Right lobe of liver (tissue), 6 donors: ENCODE measurements at regions not wholly inside any gene's neighbourhood (a gene's known extent, or its start where the extent isn't known, plus 50 kb on each side); places are given as distances from the start of the nearest gene placed in this dataset.

ENCODE experiments used
- ATAC-seq, 4 donors: fragments of 200-7000 bp; cut with Tn5 transposase; one replicate each; pipeline ENCODE4 v1.9.1; 2020; ENCODE audit warnings: mild to moderate bottlenecking in 4 of 4, moderate library complexity in 4 of 4
- DNase-seq, 3 donors: peaks; one replicate each; pipeline ENCODE4 v3.0.0-alpha.2; 2020
- H3K27ac ChIP-seq, 3 donors: fragments of 200-600 bp; one replicate each; pipeline ENCODE4 v1.8.0; 2022
- H3K27me3 ChIP-seq, 2 donors: fragments of 200-600 bp; one replicate each; pipeline ENCODE4 v1.8.0; 2022
- H3K36me3 ChIP-seq, 4 donors: fragments of 200-600 bp; sonication (generic) in 1 of 4; one replicate each; pipeline versions ENCODE4 v1.5.1 to v1.8.0; 2017 to 2022; ENCODE audit warnings: control low read depth in 1 of 4
- H3K4me1 ChIP-seq, 4 donors: fragments of 200-600 bp; sonication (generic) in 1 of 4; one replicate each; pipeline versions ENCODE4 v1.5.1 to v1.8.0; 2017 to 2022; ENCODE audit warnings: control low read depth in 1 of 4
- H3K4me3 ChIP-seq, 3 donors: fragments of 200-600 bp; one replicate each; pipeline ENCODE4 v1.8.0; 2022
- H3K9me3 ChIP-seq, 4 donors: fragments of 200-600 bp; sonication (generic) in 1 of 4; one replicate each; pipeline versions ENCODE4 v1.5.1 to v1.8.0; 2017 to 2022; ENCODE audit warnings: control low read depth in 1 of 4
- POLR2A ChIP-seq: fragments of 450-650 bp; IDR thresholded peaks from one replicate; pipeline ENCODE4 v1.6.1; 2017; ENCODE audit warnings: antibody characterized with exemption, mild to moderate bottlenecking
- WGBS: methylation state at CpG from one replicate; pipeline ENCODE4 v1.1.6; 2018; ENCODE audit warnings: low coverage, low lambda C conversion rate; ENCODE audit not compliant: insufficient coverage; ENCODE audit errors: missing lambda C conversion rate; 5-methylcytosine and 5-hydroxymethylcytosine counted together
- intact Hi-C, 2 donors: fragments of 100-400 bp; cut with DNase I; formaldehyde crosslinking; loops; one replicate each; pipeline versions ENCODE4 v1.11.2 to v1.14.1; 2022
- TF ChIP-seq, protein P1 (sequence below), 4 donors: fragments of 200-600 bp in 3 of 4; fragments of 450-650 bp in 1 of 4; IDR thresholded peaks; one replicate each; pipeline versions ENCODE4 v1.5.1 to v1.8.0; 2016 to 2022; ENCODE audit warnings: antibody characterized with exemption in 4 of 4, mild to moderate bottlenecking in 2 of 4
- donor health status: DM: no; HTN: yes; CAD: no.
- donor health status: DM: no; HTN: no; CAD: no.
- donor health status: DM: no; HTN: no; CAD: no.
- donor health status: DM: no; HTN: yes; CAD: no.
- donor health status: DM: no; HTN: yes; CAD: no.

DNA sequence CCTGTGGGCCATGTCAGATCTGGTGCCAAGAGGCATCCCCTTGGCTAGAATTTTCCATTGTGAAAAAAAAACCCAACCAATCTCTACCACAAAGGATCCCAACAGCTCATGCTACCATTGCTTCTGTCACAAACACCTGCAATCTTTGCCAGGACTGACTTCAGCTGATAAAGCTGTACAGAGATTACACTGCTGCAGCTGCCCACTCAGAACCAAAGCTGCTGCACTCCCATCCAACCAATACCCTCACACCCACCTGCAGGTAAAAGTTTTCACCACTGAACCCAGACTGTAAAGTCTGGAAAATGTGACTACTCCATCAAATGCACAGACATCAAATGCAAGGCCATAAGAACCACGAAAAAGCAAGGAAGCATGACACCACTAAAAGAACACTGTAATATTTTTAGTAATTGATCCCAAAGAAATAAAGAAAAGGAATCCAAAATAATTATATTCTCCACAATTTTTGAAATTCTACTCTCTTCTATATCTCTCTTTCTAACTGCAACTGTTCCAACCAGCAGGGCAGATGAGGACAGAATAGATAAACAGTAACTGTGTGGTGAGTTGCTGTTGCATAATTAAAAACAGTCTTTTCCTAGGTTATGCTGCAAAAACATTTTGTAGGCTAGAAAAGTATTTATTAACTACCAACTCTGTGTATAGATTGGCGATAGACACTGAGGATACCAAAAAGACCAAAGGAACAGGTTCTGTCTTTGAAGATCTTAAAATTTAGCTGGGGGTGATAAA lies 128.0 kb upstream of the MCHR2 start:
- TF ChIP-seq, protein P1, sequence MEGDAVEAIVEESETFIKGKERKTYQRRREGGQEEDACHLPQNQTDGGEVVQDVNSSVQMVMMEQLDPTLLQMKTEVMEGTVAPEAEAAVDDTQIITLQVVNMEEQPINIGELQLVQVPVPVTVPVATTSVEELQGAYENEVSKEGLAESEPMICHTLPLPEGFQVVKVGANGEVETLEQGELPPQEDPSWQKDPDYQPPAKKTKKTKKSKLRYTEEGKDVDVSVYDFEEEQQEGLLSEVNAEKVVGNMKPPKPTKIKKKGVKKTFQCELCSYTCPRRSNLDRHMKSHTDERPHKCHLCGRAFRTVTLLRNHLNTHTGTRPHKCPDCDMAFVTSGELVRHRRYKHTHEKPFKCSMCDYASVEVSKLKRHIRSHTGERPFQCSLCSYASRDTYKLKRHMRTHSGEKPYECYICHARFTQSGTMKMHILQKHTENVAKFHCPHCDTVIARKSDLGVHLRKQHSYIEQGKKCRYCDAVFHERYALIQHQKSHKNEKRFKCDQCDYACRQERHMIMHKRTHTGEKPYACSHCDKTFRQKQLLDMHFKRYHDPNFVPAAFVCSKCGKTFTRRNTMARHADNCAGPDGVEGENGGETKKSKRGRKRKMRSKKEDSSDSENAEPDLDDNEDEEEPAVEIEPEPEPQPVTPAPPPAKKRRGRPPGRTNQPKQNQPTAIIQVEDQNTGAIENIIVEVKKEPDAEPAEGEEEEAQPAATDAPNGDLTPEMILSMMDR (IDR thresholded peaks at IDR 0.05): no peak
- no peak for TF ChIP-seq POLR2A
- intact Hi-C loops: loop anchor here in 1 of 2 donors (10.0 kb wide), 1 partner anchor 353 kb away; no protein-coding TSS in a partner anchor
- WGBS: 38% methylated on average over 2 of the region's 2 CpGs

GRCh38 chr6:100119261-100119660 lies 125.2 kb upstream of the MCHR2 start:
- no peak overlapping the region for H3K27ac ChIP-seq
- peaks cover 0 to 6% (median 0%) of the 10 kb centered on the region in 4 donors for H3K4me1 ChIP-seq
- H3K36me3 ChIP-seq: no peaks in the 10 kb centered on the region
- intact Hi-C loops: loop anchor here in 1 of 2 donors (10.0 kb wide), 2 partner anchors 366 to 536 kb away; no protein-coding TSS in a partner anchor
- TF ChIP-seq POLR2A: no peak
- TF ChIP-seq, protein P1 (IDR thresholded peaks at IDR 0.05): no peak
- no peaks in the 10 kb centered on the region for H3K27me3 ChIP-seq
- ATAC-seq: no peak
- H3K9me3 ChIP-seq: no peaks in the 10 kb centered on the region
- DNase-seq: no peak
- H3K4me3 ChIP-seq: no peak overlapping the region
- WGBS: 33% methylated on average over 4 of the region's 4 CpGs

More for the DNA sequence above, 128.0 kb upstream of the MCHR2 start:
- Histone ChIP-seq H3K4me1 (peaks cover 0 to 6% (median 0%) of the 10 kb centered on the region in 4 donors), H3K27me3 (no peaks in the 10 kb centered on the region), H3K4me3 (no peak overlapping the region), H3K9me3 (no peaks in the 10 kb centered on the region), H3K27ac (no peak overlapping the region), H3K36me3 (no peaks in the 10 kb centered on the region)
- no peak for DNase-seq
- ATAC-seq: peak; percentile 55 to 80 (median 75)

GRCh38 chr6:100118301-100118700 lies 124.3 kb upstream of the MCHR2 start:
- TF ChIP-seq, protein P1 (IDR thresholded peaks at IDR 0.05): no peak
- no peak for TF ChIP-seq POLR2A
- H3K4me1 ChIP-seq: peaks cover 0 to 6% (median 0%) of the 10 kb centered on the region in 4 donors
- intact Hi-C loops: loop anchor here in 1 of 2 donors (10.0 kb wide), 2 partner anchors 366 to 536 kb away; no protein-coding TSS in a partner anchor
- H3K27ac ChIP-seq: no peak overlapping the region
- H3K36me3 ChIP-seq: no peaks in the 10 kb centered on the region
- H3K4me3 ChIP-seq: no peak overlapping the region
- DNase-seq: no peak
- no peak for ATAC-seq
- WGBS: 69% methylated on average over 2 of the region's 2 CpGs
- no peaks in the 10 kb centered on the region for H3K9me3 ChIP-seq
- no peaks in the 10 kb centered on the region for H3K27me3 ChIP-seq

DNA sequence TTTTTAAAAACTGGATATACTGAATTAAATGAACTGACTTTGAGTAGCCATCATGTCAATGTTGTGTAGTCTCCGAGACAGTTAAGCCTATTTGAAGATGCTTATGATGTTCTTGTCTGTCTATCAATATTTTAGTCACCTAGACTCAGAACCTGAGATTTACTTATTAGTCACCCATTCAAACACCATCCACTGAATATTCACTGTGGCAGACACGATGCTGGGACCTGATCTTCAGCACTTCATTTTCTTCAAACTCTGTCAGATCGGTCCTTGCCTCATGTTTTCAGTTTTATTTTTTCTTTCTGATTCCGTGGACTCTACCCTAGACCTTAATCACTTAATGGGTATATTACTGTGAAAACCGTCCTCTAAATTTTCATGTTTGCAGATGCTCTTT lies 123.7 kb upstream of the MCHR2 start:
- H3K9me3 ChIP-seq: no peaks in the 10 kb centered on the region
- no peaks in the 10 kb centered on the region for H3K36me3 ChIP-seq
- DNase-seq (no peak), ATAC-seq (no peak)
- WGBS: 66% methylated on average over 5 of the region's 5 CpGs
- intact Hi-C loops: loop anchor here in 1 of 2 donors (10.0 kb wide), 2 partner anchors 367 to 537 kb away; no protein-coding TSS in a partner anchor
- H3K27me3 ChIP-seq: no peaks in the 10 kb centered on the region
- TF ChIP-seq, protein P1 (IDR thresholded peaks at IDR 0.05): no peak
- peaks cover 0 to 6% (median 0%) of the 10 kb centered on the region in 4 donors for H3K4me1 ChIP-seq
- no peak overlapping the region for H3K4me3 ChIP-seq
- H3K27ac ChIP-seq: no peak overlapping the region
